ENCODE measurements at regions not wholly inside any gene's neighbourhood (a gene's known extent, or its start where the extent isn't known, plus 50 kb on each side); places are given as distances from the start of the nearest gene placed in this dataset.

DNA sequence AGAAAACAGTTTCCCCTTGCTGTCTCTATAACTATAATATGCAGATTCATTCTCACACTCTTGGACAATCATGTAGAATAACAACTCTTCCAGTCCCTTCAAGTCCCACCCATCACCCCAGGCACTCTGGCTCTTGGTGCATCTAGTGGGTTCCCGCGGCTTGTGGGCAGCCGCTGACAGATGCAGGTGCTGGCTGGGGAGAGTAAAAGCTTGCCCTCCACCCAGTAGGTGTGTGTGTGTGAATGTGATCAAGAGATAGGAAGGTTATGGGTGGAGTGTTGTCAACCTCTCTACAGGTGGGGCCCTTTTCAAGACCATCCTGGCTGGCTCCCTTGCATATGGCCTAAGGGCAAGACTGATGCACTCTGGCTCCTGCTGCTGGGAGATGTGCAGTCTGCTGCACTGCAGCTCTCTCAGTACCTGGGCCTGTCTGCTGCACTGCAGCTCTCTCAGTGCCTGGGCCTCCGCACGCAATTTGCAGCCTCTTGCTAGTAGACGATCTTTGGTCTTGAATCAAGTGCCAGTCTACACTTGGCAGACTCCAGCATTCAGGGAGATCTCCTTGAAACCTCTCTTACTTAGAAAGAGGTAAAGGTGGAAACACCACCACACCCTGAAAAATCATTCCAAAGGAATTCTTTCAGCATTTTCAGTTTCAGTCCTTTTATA lies 189.7 kb upstream of the GDNF start:
- no peak for DNase-seq (ENCODE audit: low spot score)

DNA sequence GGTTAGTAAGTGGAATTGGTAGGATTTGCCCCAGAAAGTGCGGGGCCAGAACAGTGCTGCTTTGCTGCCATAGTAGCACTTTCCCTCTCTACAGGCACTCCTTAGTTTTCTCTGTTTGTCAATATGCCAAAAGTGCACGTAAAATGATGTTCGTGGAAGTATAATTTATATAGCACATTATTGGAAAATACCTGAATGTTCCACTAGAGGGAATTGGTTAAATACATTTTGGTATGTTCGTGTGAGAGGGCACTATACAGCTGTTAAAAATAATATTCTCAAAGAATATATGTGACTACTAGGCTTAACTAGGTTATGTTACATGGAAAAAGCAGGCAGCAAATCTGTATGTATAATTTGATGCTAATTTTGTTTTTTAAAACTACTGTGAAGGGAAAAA lies 184.0 kb upstream of the GDNF start:
- no peak for DNase-seq (ENCODE audit: low spot score)

DNA sequence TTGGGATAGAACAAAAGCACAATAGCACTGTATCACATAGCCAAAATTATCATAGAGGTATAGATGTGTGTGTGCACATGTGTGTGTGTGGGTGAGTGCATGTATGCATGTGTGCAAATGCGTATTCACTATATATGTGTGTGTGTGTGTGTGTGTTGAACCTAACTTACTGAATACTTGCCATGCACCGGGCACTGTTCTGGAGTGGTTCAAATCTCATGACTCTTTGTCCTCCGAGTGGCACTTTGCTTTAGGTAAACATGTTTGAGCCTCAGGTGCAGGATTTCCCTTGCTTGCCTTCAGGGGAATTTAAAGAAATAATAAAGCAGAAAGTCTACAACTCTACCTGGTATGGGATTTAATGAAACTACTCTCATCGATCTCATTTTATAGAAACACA lies 183.5 kb upstream of the GDNF start:
- no peak for DNase-seq (ENCODE audit: low spot score)

DNA sequence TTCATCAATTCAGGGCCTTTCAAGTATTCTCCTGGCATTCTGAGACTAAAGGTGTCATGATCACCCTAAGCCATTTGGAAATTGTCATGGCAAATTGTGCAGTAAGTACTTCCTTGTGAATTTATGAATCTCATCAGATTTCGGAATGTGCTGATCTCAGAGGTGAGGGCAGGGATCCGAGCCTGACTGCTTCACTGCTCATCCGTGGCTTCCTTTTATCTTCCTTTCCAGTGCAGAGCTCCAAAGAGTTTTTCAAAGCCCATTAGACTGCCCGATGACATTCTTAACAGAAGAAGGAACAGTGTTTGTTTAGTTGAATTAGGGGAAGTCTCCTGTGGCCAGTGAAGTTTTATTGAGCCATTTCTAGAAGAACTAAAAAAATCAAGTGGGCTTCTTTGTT lies 182.8 kb upstream of the GDNF start:
- DNase-seq (ENCODE audit: low spot score) = no peak

DNA sequence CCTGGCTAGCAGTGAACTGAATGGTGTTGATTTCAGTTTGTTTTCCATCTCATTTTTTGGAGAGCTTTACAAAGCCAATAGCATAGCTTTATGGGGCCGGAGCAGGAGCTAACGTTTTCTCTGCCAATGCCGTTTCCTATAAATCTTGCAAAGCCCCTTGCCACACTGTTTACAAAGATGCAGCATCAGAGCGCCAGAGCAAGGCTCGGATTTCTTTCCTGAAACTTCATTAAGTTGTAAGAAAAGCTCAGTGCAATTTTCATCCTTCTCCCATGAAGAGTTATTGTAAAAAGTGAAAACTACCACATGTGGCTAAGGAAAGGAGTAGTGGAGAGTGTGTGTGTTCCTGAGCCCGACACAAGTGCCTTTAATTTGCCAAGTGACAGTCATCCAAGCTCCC lies 178.2 kb upstream of the GDNF start:
- no peak for DNase-seq (ENCODE audit: low spot score)

DNA sequence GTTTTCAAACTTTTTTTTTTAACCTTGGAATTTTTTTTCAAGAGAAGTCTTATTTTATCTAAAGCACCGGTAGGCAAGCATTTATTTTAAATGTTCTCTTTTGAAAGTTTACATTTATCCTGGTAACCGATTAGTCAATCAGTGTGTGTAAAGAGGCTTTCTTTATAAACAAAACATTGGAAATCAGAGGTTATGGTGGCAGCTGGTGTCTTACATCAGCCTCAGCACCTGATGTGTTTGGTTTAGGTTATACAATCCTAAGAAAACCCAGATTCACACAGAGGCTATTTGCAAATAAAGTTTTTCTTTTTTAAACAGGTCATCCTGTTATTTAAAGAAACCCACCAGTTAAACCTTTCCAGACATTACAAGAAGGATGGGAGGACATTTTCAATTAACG lies 173.3 kb upstream of the GDNF start:
- DNase-seq (ENCODE audit: low spot score) = no peak

DNA sequence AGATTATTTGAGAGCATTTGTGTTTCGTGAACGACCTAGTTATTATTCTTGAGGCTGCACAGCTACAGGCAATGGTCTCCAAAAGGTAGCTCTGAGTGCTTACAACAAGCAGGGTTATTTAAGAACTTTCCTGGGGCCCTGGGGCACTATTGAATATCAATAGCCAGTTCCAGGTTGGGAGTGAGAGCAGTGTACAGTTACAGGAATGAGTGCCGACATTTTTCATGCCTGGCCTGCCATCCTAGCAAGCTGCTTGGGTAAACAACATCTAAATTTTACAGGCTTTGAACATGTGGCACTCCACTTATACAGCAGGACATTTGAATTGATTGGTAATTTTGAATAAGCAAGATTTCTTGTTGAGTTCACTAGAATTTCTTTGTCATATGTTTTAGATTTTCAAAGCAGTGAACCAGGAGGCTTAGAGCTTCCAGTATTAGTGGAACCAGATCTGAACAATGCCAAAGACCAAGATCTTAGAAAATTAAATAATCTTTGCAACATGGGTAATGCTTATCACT lies 171.9 kb upstream of the GDNF start:
- DNase-seq (ENCODE audit: low spot score) = no peak

DNA sequence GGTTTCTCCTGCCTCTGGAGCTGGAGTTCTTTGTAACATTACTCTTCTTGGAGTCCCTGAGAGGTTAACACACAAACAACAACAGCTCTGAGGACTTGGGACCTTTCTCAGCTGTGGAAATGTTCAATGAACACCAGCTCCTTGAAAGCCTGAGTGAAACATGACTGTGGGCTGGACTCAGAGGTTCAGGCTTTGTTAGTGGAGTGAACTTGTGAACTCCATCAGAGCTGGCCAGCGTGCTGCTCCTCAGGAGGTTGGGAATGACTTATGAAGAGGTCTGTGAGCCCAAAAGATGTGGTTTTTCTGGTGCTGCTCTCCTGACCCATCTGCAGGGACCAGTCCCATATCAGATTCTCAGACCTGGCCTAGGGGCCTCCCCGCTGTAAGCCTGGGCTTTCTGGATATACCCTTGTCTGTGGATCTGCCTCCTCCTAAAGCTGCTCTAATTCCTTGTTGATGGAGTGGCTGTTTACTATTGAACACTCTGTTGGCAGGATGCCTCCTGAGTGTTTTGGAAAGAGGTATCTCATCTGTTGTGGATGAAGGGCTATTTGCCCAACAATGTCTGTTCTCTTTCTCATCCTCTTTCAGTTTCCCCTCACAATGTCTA lies 170.0 kb upstream of the GDNF start:
- no peak for DNase-seq (ENCODE audit: low spot score)

DNA sequence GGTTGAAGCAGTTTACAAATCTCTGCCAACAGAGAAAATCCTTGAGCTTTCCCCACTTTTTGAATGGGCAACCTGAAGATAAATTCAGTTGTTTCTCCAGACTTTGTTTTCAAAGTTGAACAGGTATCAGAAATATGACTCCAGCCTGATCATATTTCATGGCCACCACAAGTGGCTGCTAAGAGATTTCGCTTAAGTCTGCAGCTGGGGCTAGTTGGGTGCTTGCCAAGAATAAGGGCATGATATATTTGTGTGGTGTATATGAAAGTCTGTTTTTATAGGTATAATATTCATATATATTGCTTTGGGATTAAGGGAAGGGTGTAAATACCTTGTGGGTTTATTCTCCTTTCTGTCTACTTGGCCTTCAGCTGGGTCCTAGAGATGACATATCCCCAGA lies 168.4 kb upstream of the GDNF start:
- DNase-seq (ENCODE audit: low spot score) = no peak

DNA sequence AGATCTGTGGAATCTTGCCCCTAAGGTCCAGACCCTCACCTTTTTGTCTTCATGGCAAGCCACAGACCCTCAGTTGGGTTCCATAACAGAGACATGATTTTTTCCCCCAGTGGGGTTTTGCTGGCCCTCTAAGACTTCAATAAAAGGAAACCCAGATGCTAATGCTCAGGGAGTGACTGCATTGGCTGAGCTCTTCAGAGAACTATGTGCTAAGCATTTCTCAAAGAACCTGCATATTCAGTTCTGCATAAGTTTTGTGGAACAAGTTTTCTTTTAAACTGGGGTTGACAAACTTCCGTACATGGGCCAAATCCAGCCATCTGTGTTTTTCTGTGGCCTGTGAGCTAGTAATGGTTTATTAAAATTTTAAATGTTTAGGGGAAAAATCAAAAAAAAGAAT lies 159.8 kb upstream of the GDNF start:
- no peak for DNase-seq (ENCODE audit: low spot score)

DNA sequence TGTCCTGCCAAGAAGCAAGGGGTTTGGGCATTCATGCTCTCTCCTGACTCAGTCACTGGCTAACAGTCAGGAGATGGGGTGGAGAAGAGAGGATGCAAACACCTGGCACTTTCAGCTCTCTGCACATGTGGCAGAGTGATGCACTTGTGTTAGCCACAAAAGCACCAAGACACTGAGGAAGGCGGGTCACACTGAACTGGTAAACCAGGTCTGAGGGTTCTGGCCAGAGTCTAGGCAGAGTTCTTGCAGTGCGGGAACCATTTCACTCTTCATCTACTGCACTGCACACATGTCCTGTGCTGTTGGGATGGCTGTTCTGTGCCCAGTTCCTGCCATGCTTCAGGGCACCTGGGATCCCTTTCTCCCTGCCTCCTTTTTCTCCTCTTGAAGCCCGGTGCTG lies 157.1 kb upstream of the GDNF start:
- DNase-seq (ENCODE audit: low spot score) = no peak

DNA sequence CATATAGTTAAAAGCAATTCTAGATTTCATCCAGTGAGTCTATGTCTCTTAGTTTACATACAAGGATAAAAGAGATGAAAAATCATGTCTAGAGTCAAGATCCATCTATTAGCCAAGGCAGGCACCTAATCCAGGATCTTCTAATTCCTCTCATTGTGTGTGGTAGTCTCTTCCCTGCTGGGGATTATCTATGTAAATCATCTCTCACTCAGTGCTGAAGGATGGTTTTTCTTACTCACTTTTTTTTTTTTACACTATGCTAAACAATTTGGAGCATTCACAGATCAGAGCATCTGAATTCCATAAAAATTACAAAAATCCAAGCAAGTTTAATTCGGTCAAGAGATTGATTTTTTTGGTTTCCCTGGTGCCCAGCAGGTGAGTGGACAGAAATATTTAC lies 154.9 kb upstream of the GDNF start:
- DNase-seq (ENCODE audit: low spot score) = no peak

DNA sequence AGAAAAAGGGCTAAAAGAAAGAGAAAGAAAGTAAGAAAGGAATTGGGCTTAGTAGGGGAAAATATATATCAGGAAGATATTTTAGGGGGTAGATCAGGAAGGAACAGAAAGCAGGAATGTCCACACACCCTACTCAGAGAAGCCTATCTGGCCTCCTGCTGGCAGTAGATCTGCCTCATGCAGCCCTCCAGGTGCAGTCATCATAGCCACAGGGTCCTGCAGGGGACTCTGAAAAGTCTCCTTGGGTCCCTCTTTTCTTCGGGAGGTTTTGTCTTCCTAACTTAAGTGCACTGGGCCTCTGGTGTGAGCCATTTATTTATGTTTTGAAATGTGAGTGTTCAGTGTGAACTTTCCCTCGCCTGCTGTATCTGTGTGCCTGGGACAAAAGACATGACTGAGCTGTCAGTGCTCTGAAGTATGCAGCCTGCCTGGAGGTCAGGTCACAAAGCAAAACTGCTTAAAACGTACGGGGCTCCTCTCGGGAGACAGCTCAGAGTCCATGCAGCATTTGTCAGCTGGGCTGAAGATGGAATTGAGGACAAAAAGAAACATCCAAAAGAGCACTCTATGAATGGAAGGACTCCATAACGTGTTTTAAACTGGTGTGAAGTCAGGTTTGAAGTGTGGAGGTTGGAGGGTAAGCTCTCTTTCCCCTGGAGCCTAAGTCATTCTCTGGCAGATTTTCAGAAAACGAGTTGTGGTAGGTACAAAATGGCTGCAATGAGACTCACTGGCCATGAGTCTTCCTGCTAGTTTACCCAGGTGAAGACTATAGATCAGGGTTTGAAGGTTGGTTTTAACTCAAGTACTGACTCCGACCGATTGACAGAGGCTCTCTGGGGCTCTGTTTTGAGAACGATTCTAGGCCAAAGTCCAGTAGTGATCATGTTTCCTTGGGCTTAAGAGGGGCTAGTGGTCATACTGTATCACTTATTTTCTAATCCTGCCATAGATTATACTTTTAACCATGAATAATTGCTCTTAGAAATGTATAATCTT lies 151.8 kb upstream of the GDNF start:
- DNase-seq (ENCODE audit: low spot score) = no peak

DNA sequence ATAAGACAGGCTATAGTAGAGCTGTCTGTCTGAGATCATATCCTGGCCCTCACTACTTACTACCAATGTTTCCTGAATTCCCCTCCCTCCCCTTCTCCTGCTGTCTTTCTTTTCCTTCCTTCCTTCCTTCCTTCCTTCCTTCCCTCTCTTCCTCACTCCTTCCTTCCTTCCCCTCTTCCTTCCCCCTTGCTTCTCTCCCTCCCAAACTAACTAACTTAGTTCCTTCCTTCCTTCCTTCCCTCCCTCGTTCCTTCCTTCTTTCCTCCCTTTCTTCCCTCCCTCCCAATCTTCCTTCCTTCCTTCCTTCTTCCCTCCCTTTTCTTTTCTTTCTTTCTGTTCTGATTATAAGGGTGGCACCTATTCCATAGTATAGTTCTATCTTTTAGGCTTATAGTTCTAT lies 150.0 kb upstream of the GDNF start:
- DNase-seq (ENCODE audit: low spot score) = no peak

DNA sequence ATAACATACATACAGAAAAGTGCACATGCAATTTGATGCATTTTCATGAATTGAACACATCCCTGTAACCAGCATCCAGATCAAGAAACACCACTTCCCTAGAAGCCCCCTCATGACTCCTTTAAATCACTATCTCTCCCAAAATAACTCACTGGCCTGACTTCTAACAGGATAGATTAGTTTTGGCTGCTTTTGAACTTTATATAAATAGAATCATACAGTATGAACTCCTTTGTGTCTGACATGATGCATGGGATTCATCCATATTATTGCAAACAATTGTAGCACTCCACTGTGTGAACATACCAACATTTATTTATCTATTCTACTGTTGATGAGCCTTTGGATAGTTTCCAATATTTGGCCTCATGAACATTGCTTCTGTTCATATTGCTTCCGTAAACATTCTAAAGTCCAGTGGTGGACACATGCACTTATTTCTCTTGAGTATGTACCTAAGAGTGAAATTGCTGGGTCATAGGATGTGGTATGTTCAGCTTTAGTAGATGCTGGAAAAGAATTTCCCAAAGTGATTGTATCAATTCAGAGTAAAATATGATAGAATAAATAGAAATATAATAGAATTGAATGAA lies 148.7 kb upstream of the GDNF start:
- DNase-seq (ENCODE audit: low spot score) = no peak

DNA sequence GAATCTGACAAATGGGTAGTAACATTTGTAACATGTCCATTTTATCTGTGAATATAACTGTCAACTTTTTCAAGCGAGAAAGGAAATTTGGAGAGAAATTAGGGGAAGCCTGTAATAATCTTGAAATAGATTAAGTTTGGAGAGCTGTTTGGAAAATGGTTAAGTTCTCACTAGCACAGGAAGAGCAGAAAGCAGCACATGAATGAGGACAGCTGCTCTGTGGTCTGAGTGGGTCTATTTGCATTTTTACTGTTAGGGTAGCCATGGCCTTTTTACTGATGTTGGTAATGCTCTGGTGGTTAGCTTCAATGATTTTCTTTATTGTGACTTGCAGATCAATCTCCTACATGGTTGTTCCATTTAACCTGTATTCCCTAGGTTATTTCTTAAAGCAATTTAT lies 144.5 kb upstream of the GDNF start:
- DNase-seq (ENCODE audit: low spot score) = no peak

DNA sequence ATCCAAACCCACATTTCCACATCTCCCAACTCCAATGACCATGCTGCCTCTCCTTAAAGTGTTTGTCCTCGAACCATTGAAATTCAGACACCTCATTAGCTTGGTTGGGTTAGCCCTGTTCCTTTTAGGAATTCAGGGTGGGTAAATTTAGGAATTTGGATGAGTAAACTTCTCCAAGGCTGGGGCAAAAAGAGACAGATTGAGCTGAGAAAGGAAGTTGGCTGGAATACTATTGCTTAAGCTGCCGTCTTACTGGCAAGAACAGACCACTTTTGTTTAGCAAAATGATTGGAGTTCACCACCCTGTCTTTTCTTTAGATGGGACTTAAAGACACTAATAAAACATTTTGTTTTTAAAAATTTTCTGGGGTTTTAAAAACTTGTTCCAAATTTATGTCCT lies 143.6 kb upstream of the GDNF start:
- no peak for DNase-seq (ENCODE audit: low spot score)

DNA sequence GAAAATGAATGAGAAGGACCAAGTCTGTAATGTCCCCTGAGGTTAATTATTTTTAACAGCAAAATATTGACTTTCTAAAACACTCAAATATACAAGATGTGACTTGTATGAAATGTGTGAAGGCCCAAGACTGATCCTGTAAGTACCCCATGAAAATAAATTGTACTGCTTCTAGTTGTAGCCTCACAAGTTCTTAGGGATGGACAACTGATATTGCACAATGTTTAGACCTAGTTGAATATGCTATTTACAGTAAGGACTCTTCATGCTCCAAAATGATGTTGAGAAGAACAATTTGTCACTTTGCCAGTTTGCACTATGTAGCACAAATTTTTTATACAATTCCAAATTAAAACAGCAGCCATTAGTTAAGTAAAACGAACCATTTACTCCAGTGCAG lies 139.7 kb upstream of the GDNF start:
- no peak for DNase-seq (ENCODE audit: low spot score)

DNA sequence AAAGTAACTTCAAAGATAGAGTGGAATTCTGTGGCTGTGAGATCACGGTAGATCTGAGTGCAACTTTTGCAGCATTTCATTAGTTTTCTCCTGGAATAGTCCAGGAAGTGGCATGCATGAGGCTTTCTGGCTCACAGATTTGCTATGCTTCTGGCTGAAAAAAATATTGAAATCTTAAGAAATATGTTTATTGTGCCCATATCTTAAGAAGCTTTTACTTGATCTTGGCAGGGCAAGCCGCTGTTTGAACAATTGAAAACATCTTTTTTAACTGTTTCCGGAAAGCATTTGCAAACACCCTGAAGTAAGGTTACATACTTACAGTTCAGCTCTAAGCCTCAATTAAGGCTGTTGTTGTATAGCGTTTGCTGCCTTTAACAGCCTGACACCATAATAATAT lies 135.7 kb upstream of the GDNF start:
- DNase-seq (ENCODE audit: low spot score) = no peak

DNA sequence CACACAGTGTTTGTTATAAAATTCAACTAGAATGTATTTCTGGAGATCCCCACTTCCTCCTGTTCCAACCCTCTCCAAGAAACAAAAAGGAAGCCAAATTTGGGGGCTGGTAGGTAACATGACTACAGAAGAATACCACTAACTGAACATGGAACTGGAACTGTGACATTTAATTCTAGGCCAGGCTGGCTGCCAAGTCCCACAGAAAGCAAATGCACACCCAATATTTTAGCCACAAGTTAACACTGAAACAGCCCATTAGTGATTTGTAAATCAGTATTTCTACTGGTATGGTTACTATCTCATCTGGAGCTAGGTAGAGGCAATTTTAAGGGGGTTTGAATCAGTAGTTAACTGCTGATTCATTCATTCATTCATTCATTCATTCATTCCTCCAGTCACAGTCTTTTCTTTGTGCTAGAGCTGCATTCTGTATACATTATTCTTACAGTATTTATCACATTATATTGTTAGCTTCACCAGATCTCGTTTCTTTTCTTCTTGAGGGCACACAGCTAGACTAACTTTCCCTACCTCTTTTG lies 131.7 kb upstream of the GDNF start:
- DNase-seq (ENCODE audit: low spot score) = no peak

DNA sequence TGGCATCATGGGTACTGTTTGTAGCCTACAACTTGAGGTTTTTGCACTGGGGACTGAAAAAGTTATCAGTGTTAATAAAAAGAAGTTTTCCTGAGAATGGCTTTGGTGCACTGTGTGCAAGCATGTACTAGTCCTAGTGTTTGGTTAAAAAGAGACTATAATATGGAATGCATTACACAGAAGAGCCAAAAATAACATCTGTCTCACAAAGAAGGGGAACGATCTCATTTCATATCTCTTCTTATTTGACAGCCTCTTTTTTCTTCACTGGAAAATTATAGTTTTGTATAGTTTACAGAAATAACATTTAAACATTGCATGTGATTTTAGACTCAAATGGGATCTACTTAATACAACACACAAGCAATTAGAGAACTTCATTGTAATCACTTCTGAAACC lies 127.0 kb upstream of the GDNF start:
- DNase-seq (ENCODE audit: low spot score) = no peak

DNA sequence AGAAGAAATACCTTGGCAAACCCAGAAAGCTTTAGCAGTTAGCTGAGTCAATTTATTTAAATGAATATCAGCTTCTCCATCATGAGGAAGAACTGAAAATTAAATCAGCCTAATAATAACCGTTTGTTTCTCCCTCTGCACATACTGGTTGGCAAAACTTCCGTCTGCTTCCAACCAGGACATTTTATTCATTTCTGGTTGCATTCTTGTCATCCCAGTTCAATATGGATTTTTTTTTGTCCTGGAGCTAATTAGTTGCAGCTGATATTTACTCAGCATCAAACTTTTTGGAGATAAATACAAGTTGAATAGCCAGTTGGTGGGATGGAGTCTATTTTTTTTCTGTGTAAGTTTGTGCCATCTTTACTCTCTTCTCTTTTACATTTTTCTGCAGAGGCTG lies 126.5 kb upstream of the GDNF start:
- DNase-seq (ENCODE audit: low spot score) = no peak
